ENCODE measurements at regions not wholly inside any gene's neighbourhood (a gene's known extent, or its start where the extent isn't known, plus 50 kb on each side); places are given as distances from the start of the nearest gene placed in this dataset.

DNA sequence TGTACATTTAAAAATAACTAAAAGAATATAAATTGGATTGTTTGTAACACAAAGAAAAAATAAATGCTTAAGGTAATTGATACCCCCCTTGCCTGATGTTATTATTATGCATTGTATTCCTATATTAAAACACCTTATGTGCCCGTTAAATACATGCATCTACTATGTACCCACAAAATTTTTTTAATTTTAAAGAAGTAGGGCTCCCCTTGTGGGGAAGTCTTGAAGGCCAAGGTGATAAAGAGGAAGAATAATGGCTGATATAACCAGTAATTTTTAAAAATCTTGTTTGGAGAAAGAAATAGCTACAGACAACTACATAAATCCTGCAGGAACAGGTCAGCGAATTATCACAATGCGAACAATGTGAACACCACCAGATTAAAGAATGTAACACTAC, 451.7 kb upstream of the ARHGEF26 start:
- in situ Hi-C loops (cut with HindIII; ENCODE audit: low pct_unique_long_range_greater_than_20kb, low sequenced_read_pairs): no loop called here
- no peak for TF ChIP-seq JUND (IDR thresholded peaks at IDR 0.05; ENCODE audit: low read depth)
- no peak for DNase-seq (ENCODE audit: low read depth in 1 of 2, low spot score in 1 of 2)

DNA sequence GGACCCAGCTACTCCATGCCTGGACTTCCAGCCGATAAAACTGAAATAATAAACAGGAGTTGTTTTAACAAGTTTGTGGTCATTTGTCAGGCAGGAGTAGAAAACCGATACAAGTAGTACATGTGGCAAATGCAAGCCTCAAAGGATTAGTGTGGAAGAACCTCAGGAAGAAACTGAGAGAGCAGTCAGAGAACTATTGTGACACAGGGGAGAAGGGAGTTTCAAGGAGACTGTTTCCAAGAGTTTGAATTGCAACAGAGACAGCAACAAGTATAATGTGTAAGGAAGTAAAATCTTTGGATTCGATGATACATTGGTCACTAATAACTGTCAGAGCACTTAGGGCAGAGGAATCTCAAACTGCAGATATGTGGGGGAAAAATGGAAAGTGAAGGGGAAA, 450.6 kb upstream of the ARHGEF26 start:
- no peak for TF ChIP-seq JUND (IDR thresholded peaks at IDR 0.05; ENCODE audit: low read depth)
- in situ Hi-C loops (cut with HindIII; ENCODE audit: low pct_unique_long_range_greater_than_20kb, low sequenced_read_pairs): no loop called here
- no peak for DNase-seq (ENCODE audit: low read depth in 1 of 2, low spot score in 1 of 2)

DNA sequence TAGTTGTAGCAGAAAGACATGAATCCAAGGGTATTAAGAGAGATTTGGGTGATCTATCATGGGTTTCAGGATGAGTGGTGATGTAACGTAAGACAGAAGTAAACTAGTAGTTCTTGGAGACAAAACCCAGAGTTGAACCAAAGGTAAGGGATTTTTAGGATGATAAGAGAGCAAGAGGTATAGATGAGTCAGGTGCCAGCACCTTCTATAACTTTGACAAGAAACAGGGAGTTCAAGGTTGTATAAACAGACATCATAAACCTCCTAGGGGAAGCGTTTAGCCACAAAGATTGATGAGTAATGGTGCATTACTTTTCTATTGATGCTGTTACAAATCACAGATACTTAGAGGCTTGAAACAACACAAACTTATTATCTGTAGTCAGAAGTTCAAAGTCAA, 447.3 kb upstream of the ARHGEF26 start:
- in situ Hi-C loops (cut with HindIII; ENCODE audit: low pct_unique_long_range_greater_than_20kb, low sequenced_read_pairs): no loop called here
- TF ChIP-seq JUND (IDR thresholded peaks at IDR 0.05; ENCODE audit: low read depth): no peak
- DNase-seq (ENCODE audit: low read depth in 1 of 2, low spot score in 1 of 2): no peak

DNA sequence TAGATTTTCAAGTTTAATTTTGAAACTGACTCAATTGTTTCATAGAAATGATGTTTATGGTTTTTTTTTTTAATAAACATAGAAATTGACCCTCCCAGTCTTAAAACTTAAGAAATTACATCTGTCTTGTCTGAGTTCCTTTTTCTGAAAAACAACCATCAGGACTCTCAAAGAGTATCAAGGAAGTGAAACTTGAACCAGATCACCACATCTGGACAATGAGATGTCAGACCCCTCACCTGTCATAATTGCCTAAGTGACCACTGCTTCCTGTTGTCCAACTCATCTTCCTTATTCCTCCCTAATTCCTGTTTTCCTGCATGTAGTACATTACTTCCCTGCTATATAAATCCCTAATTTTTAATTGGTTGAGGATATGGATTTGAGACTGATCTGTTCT, 441.5 kb upstream of the ARHGEF26 start:
- no peak for DNase-seq (ENCODE audit: low read depth in 1 of 2, low spot score in 1 of 2)
- TF ChIP-seq JUND (IDR thresholded peaks at IDR 0.05; ENCODE audit: low read depth): no peak
- in situ Hi-C loops (cut with HindIII; ENCODE audit: low pct_unique_long_range_greater_than_20kb, low sequenced_read_pairs): no loop called here

DNA sequence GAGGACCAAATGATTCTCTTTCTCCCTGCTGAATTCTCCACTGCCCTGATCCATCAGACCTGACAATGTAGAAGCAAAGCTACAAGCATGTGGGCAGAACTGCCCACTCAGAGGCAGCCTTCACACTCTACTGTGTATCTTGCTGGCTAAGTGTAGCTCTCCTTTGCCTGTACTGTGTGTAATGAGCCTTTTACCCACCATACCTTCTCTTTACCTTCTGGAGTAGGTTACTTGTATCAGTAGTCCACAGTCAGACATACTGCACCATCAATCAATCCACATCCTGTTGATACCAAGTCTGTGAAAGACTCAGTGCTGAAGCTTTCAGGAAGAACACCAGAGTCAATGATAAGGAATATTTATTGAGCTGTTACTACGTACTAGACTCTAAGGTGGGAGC, 440.7 kb upstream of the ARHGEF26 start:
- TF ChIP-seq JUND (IDR thresholded peaks at IDR 0.05; ENCODE audit: low read depth): no peak
- DNase-seq (ENCODE audit: low read depth in 1 of 2, low spot score in 1 of 2): no peak
- in situ Hi-C loops (cut with HindIII; ENCODE audit: low pct_unique_long_range_greater_than_20kb, low sequenced_read_pairs): no loop called here

DNA sequence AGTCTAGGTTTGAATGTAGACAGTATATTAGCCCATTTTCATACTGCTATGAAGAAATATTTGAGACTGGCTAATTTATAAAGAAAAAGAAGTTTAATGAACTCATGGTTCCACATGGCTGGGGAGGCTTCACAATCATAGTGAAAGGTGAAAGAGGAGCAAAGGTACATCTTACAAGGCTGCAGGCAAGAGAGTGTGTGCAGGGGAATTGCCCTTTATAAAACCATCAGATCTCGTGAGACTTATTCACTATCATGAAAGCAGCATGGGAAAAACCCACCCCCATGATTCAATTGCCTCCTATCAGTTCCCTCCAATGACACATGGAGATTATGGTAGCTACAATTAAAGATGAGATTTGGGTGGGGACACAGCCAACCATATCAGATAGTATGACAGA, 440.1 kb upstream of the ARHGEF26 start:
- no peak for DNase-seq (ENCODE audit: low read depth in 1 of 2, low spot score in 1 of 2)
- in situ Hi-C loops (cut with HindIII; ENCODE audit: low pct_unique_long_range_greater_than_20kb, low sequenced_read_pairs): no loop called here
- no peak for TF ChIP-seq JUND (IDR thresholded peaks at IDR 0.05; ENCODE audit: low read depth)

DNA sequence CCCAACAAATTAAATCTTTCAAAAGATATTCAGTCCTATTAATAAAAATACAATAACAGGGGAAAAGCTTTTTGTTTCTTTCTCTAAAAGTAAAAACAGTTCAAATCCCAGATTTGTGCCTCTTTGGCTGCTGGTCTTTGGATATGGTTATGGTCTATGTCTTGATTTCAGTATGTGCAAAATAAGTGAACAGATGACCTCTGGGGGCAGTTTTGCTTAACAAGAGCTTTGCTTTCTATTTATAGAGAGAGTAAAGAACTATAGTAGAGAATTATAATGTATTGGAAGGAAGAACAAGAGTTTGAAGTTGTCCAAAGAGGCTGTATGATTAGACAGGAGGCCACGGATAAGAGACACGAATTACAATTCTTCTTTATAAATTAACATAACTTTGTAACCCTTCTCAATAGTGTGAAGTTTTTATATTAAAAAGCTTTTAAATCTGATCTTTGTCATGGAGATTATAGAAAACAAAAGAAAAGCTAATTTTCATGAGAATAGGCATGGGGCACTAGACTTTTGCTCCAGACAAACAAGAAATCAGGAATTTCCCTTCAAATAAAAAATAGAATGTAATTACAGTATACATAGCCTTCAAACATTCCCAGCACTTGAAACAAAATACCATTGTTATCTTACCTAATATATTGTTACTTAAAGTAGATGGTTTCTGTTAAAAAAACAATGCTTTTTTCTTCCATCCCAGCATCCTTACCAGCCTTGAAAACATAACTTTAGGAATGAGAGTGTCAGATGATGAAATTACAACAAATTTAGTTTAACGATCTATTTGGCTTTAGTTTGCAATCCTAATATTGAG, 432.7 kb upstream of the ARHGEF26 start:
- DNase-seq (ENCODE audit: low read depth in 1 of 2, low spot score in 1 of 2): no peak
- TF ChIP-seq JUND (IDR thresholded peaks at IDR 0.05; ENCODE audit: low read depth): no peak
- in situ Hi-C loops (cut with HindIII; ENCODE audit: low pct_unique_long_range_greater_than_20kb, low sequenced_read_pairs): no loop called here

DNA sequence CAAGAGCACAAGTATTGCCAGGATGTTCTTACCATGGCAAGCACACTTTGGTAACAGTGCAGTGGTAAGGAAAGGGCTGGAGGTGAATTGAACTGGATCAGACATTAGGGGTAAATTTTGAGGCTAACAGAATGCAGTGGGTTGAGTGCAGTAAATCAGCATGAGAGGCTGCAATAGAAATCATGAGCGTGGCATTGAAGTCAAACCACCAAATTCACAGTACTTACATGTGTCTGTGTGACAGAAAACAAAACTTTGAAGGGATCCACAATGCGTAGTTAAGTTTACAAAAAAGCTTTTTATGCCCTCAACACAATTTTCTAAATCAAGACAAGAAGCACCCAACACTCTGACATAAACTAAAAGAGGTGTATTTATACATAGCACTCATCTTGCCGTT, 428.0 kb upstream of the ARHGEF26 start:
- TF ChIP-seq JUND (IDR thresholded peaks at IDR 0.05; ENCODE audit: low read depth): no peak
- in situ Hi-C loops (cut with HindIII; ENCODE audit: low pct_unique_long_range_greater_than_20kb, low sequenced_read_pairs): no loop called here

DNA sequence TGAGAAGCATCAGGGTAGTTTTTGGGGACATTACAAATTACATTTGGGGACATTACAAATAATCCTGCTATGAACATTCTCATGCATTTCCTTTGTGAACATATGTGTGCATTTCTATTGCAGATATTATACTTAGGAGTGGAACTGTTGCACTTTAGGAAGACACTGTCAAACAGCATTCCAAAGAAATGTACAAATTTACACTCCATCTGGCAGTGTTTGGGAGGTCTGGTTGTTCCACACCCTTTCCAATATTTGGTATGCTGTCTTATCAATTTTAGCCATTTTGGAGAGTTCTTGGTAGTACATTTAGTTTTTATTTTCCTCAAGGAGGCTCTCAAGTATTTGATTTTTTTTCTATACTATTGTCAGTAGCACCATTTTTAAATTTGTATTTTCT, 419.1 kb upstream of the ARHGEF26 start:
- in situ Hi-C loops (cut with HindIII; ENCODE audit: low pct_unique_long_range_greater_than_20kb, low sequenced_read_pairs): no loop called here
- no peak for TF ChIP-seq JUND (IDR thresholded peaks at IDR 0.05; ENCODE audit: low read depth)
- DNase-seq (ENCODE audit: low read depth in 1 of 2, low spot score in 1 of 2): no peak

More for the DNA sequence above, 428.0 kb upstream of the ARHGEF26 start:
- DNase-seq (ENCODE audit: low read depth in 1 of 2, low spot score in 1 of 2): no peak

DNA sequence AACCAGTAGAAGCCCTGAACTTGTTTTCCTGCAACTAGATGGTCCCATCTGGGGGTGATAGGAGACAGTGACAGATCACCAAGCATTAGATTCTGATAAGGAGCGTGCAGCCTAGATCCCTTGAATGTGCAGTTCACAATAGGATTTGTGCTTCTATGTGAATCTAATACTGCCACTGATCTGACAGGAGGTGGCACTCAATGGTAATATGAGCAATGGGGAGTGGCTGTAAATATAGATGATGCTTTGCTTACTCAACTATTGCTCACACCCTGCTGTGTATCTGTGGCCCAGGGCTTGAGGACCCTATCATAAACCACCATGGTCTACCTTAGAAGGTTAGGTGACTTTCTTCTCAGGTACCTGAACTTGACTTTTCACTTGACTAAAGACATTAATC, 417.1 kb upstream of the ARHGEF26 start:
- no peak for TF ChIP-seq JUND (IDR thresholded peaks at IDR 0.05; ENCODE audit: low read depth)
- in situ Hi-C loops (cut with HindIII; ENCODE audit: low pct_unique_long_range_greater_than_20kb, low sequenced_read_pairs): no loop called here

DNA sequence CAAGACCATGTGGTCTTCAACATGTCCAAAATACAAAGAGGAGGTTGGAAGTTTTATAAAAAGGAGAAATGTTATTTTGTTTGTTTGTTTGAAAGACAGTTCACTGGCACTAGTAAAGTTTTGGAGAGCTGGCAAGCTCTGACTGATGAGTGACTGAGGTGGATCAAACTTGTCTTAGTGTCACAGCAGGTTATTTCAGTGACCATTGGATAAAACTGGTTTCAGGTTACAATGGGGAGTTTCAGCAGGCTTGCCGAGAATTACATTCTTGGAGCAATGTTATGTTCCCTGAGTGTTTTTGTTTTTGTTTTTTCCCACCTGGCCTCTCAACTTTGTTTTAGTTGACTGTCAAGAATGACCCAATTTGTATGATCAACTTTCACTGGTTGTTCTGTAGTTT, 414.5 kb upstream of the ARHGEF26 start:
- TF ChIP-seq JUND (IDR thresholded peaks at IDR 0.05; ENCODE audit: low read depth): no peak
- in situ Hi-C loops (cut with HindIII; ENCODE audit: low pct_unique_long_range_greater_than_20kb, low sequenced_read_pairs): no loop called here

More for the DNA sequence above, 417.1 kb upstream of the ARHGEF26 start:
- no peak for DNase-seq (ENCODE audit: low read depth in 1 of 2, low spot score in 1 of 2)

DNA sequence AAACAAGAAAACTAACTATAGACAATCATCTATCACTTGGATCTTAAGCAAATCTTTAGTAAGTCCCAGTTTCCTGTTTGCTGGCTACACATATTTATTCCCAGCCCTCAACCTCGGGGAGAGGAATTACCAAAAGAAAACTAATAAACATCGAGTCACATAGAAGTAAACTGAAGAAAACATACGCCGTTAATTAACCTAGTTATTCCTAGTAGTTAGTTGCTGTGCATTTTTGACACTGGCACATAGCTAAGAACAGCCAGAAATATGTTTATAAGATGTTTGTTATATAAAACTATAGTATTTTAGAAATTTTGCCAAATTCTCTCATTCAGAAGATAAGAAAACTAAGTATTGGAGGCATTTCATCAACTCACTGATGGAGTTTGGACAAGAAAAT, 407.2 kb upstream of the ARHGEF26 start:
- in situ Hi-C loops (cut with HindIII; ENCODE audit: low pct_unique_long_range_greater_than_20kb, low sequenced_read_pairs): no loop called here
- no peak for TF ChIP-seq JUND (IDR thresholded peaks at IDR 0.05; ENCODE audit: low read depth)
- DNase-seq (ENCODE audit: low read depth in 1 of 2, low spot score in 1 of 2): no peak

More for the DNA sequence above, 414.5 kb upstream of the ARHGEF26 start:
- no peak for DNase-seq (ENCODE audit: low read depth in 1 of 2, low spot score in 1 of 2)

DNA sequence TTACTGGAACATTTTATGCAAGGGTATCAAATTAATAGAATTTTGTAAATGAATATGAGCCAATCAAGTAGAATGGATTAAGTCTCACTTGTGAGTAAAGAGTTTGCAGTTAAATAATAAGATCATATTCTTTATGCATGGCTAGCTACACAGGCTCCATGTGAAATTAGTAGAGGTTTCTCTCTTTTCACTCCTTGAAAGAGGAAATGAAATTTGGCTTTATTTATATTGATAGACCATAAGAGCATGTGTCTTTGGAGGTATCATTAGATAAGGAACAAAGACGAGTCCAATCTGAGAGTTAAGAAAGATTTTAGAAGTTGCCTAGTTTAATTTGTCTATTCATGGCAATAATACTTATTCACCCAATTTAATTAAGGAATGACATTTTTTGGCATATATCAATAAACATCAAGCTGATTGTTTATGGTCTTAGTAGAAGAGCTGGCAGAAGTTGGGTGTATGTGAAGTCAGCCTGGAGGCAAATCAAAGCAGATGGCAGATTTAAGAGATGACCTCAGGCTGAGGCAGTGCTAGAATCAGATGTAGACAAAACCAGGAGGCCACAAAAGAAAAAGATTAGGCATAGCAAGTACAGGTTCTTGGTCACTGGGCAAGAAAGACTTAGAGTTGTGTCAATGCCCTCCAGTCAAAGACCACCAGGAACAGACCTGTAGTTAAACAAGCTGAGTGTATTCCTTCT, 406.5 kb upstream of the ARHGEF26 start:
- in situ Hi-C loops (cut with HindIII; ENCODE audit: low pct_unique_long_range_greater_than_20kb, low sequenced_read_pairs): no loop called here
- DNase-seq (ENCODE audit: low read depth in 1 of 2, low spot score in 1 of 2): no peak
- TF ChIP-seq JUND (IDR thresholded peaks at IDR 0.05; ENCODE audit: low read depth): no peak

All from T47D (cell line).